D341Med (cell line): ENCODE measurements at regions not wholly inside any gene's neighbourhood (a gene's known extent, or its start where the extent isn't known, plus 50 kb on each side); places are given as distances from the start of the nearest gene placed in this dataset.
A peak's percentile ranks its signal among the peaks of the same experiment; 100 is the strongest.

Experiments used
- DNase-seq: peaks from one replicate; pipeline ENCODE4 v3.0.0; 2012; ENCODE audit warnings: low spot score

GRCh38 chr9:515665-516064 is 301.0 kb downstream of the DOCK8 start:
- no peak for DNase-seq

GRCh38 chr9:517993-518392 is 303.3 kb downstream of the DOCK8 start:
- DNase-seq: no peak

- DNase-seq: no peak
These were observed 303.9 kb downstream of the DOCK8 start for GRCh38 chr9:518540-518939.

- no peak for DNase-seq
These were observed 304.9 kb downstream of the DOCK8 start for GRCh38 chr9:519579-519978.

- DNase-seq: peak; percentile 50
These were observed 305.6 kb downstream of the DOCK8 start for GRCh38 chr9:520302-520701.

- no peak for DNase-seq
These were observed 307.5 kb downstream of the DOCK8 start for GRCh38 chr9:522190-522589.

GRCh38 chr9:522658-523057 is 308.0 kb downstream of the DOCK8 start:
- no peak for DNase-seq

- DNase-seq: no peak
These were observed 308.8 kb downstream of the DOCK8 start for GRCh38 chr9:523444-523843.

- no peak for DNase-seq
These were observed 309.3 kb downstream of the DOCK8 start for GRCh38 chr9:524008-524407.

GRCh38 chr9:526904-527591 is 312.4 kb downstream of the DOCK8 start:
- no peak for DNase-seq

GRCh38 chr9:529731-530130 is 311.8 kb upstream of the DMRT1 start:
- DNase-seq: no peak

GRCh38 chr9:530681-531080 is 310.8 kb upstream of the DMRT1 start:
- no peak for DNase-seq

GRCh38 chr9:532707-533106 is 308.8 kb upstream of the DMRT1 start:
- no peak for DNase-seq

- DNase-seq: no peak
These were observed 306.6 kb upstream of the DMRT1 start for GRCh38 chr9:534886-535285.

GRCh38 chr9:535356-535755 is 306.1 kb upstream of the DMRT1 start:
- no peak for DNase-seq

GRCh38 chr9:536597-537511 is 304.6 kb upstream of the DMRT1 start:
- DNase-seq: peak; percentile 51

- no peak for DNase-seq
These were observed 298.0 kb upstream of the DMRT1 start for GRCh38 chr9:543478-543877.

- DNase-seq: no peak
These were observed 296.0 kb upstream of the DMRT1 start for GRCh38 chr9:545480-545879.

- no peak for DNase-seq
These were observed 295.3 kb upstream of the DMRT1 start for GRCh38 chr9:546235-546634.

- peak; percentile 42 for DNase-seq
These were observed 294.7 kb upstream of the DMRT1 start for GRCh38 chr9:546797-547223.

- DNase-seq: no peak
These were observed 294.2 kb upstream of the DMRT1 start for GRCh38 chr9:547314-547713.

GRCh38 chr9:549455-549997 is 292.0 kb upstream of the DMRT1 start:
- DNase-seq: no peak

- no peak for DNase-seq
These were observed 291.2 kb upstream of the DMRT1 start for GRCh38 chr9:550333-550732.
